ENCODE measurements at regions not wholly inside any gene's neighbourhood (a gene's known extent, or its start where the extent isn't known, plus 50 kb on each side); places are given as distances from the start of the nearest gene placed in this dataset.

- DNase-seq (ENCODE audit: extremely low read depth in 1 of 4, low spot score in 3 of 4) = no peak
- H2AFZ ChIP-seq (ENCODE audit: low read depth, low read length) = no peak overlapping the region
- no peak for ATAC-seq
- H3K79me2 ChIP-seq (ENCODE audit: control insufficient read depth, insufficient read depth, low read length) = no peaks in the 10 kb centered on the region
- in situ Hi-C loops (cut with MboI) = no loop called here
- H3K36me3 ChIP-seq (ENCODE audit: control insufficient read depth, insufficient read depth, low read length) = no peaks in the 10 kb centered on the region
- no peak overlapping the region for H3K9ac ChIP-seq (ENCODE audit: insufficient read depth in 1 of 2, low read depth in 2 of 2, low read length in 2 of 2)
- H3K4me3 ChIP-seq = no peak overlapping the region
- POLR2A ChIA-PET = no interaction called here
- TF ChIP-seq POLR3A (IDR thresholded peaks at IDR 0.05; ENCODE audit: borderline replicate concordance, extremely low read depth, insufficient read depth, insufficient read length) (no peak), KLF6 (CRISPR knock-in tag; IDR thresholded peaks at IDR 0.05; ENCODE audit: borderline replicate concordance) (no peak), ARHGAP35 (IDR thresholded peaks at IDR 0.05; ENCODE audit: partially characterized antibody) (no peak), U2AF2 (optimal IDR thresholded peaks at IDR 0.05; ENCODE audit: low read depth, low read length) (no peak), MAFG (tag; conservative IDR thresholded peaks at IDR 0.05) (no peak), NFIC (IDR thresholded peaks at IDR 0.05) (no peak), HCFC1 (IDR thresholded peaks at IDR 0.05; ENCODE audit: low read depth, low read length) (no peak), CXXC5 (CRISPR knock-in tag; IDR thresholded peaks at IDR 0.05) (no peak), ZNF146 (CRISPR knock-in tag; IDR thresholded peaks at IDR 0.05; ENCODE audit: unreplicated experiment) (no peak)
- no peak for FAIRE-seq
- no peak overlapping the region for H3K4me2 ChIP-seq (ENCODE audit: insufficient read depth, low read length)
- no peaks in the 10 kb centered on the region for H3K27me3 ChIP-seq (ENCODE audit: control insufficient read depth in 2 of 2, insufficient read depth in 2 of 2, low read length in 2 of 2)
- intact Hi-C loops (cut with micrococcal nuclease) = no loop called here
- no peaks in the 10 kb centered on the region for H3K9me1 ChIP-seq (ENCODE audit: control insufficient read depth, insufficient read depth, low read length)
- BruUV-seq (replicated peaks) = no TSS peak
- H3K27ac ChIP-seq (ENCODE audit: extremely low read depth, low read depth, low read length) = no peak overlapping the region
- no peaks in the 10 kb centered on the region for H3K4me1 ChIP-seq (replicated peaks in 1 of 2; ENCODE audit: control insufficient read depth in 2 of 2, insufficient read depth in 2 of 2, low read length in 2 of 2)
- 0 out of 2 replicates have a peak, but pooled peaks cover 2% of the 10 kb centered on the region for H3K9me3 ChIP-seq (replicated peaks; ENCODE audit: control insufficient read depth, insufficient read depth, low read depth, low read length)
- WGBS (ENCODE audit: insufficient coverage, low coverage, missing lambda C conversion rate) = 3% methylated on average over 3 of the region's 3 CpGs
- CTCF ChIA-PET (ENCODE audit: low intra/inter-chr PET ratio) = no interaction called here
- no peaks in the 10 kb centered on the region for H4K20me1 ChIP-seq (replicated peaks; ENCODE audit: control insufficient read depth, insufficient read depth, low read length)
Observed at GRCh38 chr11:101770648-101771047, 144.2 kb upstream of the CEP126 start.

Data from K562 (cell line).